ENCODE measurements at regions not wholly inside any gene's neighbourhood (a gene's known extent, or its start where the extent isn't known, plus 50 kb on each side); places are given as distances from the start of the nearest gene placed in this dataset.

DNA sequence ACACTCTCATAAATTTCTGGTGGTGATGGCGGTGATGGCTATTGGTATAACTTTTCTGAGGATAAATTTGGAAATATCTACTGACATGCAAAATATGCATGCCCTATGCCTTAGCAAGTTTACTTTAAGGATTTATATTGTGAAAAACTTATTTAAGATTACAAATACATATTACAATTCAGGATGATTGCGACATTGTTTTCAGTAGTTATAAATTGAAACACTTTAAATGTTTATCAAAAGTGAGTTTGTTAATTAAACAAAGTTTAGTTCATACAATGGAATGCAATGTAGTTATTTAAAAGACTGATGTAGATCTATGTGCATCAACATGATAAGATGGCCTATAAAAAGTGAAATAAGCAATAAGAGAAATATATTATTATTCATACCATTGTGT is 331.3 kb upstream of the NR5A2 start:
- Histone ChIP-seq H3K27ac (ENCODE audit: low read length) (no peak overlapping the region), H3K36me3 (ENCODE audit: insufficient read depth, low read length) (no peaks in the 10 kb centered on the region), H3K9me2 (ENCODE audit: insufficient read depth, low read length) (no peaks in the 10 kb centered on the region), H3K9me3 (ENCODE audit: low read length) (no peaks in the 10 kb centered on the region), H3F3A (ENCODE audit: insufficient read depth, low read length, poor library complexity, severe bottlenecking) (no peaks in the 10 kb centered on the region), H3K4me3 (ENCODE audit: low read length) (no peak overlapping the region), H4K20me1 (ENCODE audit: insufficient read depth) (no peaks in the 10 kb centered on the region), H3K4me2 (ENCODE audit: low read length) (no peak overlapping the region), H3K27me3 (ENCODE audit: insufficient read depth, low read depth, low read length) (no peaks in the 10 kb centered on the region), H3K9ac (ENCODE audit: low read length) (no peak overlapping the region), H2AFZ (ENCODE audit: low read depth, low read length) (no peak overlapping the region), H3K79me2 (replicated peaks; ENCODE audit: insufficient read depth, low read length) (no peaks in the 10 kb centered on the region)
- TF ChIP-seq EZH2 (IDR thresholded peaks at IDR 0.05; ENCODE audit: borderline replicate concordance, insufficient read depth, low read length, poor library complexity, severe bottlenecking) (no peak), RAD21 (conservative IDR thresholded peaks at IDR 0.05) (no peak), TAF1 (IDR thresholded peaks at IDR 0.05; ENCODE audit: low read depth) (no peak), SMC3 (conservative IDR thresholded peaks at IDR 0.05; ENCODE audit: poor library complexity) (no peak), POLR2AphosphoS5 (IDR thresholded peaks at IDR 0.05) (no peak), EP300 (conservative IDR thresholded peaks at IDR 0.05; ENCODE audit: poor library complexity, severe bottlenecking) (no peak), MXI1 (conservative IDR thresholded peaks at IDR 0.05; ENCODE audit: poor library complexity, severe bottlenecking) (no peak)
- TF ChIP-seq, protein P1, sequence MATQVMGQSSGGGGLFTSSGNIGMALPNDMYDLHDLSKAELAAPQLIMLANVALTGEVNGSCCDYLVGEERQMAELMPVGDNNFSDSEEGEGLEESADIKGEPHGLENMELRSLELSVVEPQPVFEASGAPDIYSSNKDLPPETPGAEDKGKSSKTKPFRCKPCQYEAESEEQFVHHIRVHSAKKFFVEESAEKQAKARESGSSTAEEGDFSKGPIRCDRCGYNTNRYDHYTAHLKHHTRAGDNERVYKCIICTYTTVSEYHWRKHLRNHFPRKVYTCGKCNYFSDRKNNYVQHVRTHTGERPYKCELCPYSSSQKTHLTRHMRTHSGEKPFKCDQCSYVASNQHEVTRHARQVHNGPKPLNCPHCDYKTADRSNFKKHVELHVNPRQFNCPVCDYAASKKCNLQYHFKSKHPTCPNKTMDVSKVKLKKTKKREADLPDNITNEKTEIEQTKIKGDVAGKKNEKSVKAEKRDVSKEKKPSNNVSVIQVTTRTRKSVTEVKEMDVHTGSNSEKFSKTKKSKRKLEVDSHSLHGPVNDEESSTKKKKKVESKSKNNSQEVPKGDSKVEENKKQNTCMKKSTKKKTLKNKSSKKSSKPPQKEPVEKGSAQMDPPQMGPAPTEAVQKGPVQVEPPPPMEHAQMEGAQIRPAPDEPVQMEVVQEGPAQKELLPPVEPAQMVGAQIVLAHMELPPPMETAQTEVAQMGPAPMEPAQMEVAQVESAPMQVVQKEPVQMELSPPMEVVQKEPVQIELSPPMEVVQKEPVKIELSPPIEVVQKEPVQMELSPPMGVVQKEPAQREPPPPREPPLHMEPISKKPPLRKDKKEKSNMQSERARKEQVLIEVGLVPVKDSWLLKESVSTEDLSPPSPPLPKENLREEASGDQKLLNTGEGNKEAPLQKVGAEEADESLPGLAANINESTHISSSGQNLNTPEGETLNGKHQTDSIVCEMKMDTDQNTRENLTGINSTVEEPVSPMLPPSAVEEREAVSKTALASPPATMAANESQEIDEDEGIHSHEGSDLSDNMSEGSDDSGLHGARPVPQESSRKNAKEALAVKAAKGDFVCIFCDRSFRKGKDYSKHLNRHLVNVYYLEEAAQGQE (IDR thresholded peaks at IDR 0.05; ENCODE audit: borderline replicate concordance), result no peak
- TF ChIP-seq, protein P2, sequence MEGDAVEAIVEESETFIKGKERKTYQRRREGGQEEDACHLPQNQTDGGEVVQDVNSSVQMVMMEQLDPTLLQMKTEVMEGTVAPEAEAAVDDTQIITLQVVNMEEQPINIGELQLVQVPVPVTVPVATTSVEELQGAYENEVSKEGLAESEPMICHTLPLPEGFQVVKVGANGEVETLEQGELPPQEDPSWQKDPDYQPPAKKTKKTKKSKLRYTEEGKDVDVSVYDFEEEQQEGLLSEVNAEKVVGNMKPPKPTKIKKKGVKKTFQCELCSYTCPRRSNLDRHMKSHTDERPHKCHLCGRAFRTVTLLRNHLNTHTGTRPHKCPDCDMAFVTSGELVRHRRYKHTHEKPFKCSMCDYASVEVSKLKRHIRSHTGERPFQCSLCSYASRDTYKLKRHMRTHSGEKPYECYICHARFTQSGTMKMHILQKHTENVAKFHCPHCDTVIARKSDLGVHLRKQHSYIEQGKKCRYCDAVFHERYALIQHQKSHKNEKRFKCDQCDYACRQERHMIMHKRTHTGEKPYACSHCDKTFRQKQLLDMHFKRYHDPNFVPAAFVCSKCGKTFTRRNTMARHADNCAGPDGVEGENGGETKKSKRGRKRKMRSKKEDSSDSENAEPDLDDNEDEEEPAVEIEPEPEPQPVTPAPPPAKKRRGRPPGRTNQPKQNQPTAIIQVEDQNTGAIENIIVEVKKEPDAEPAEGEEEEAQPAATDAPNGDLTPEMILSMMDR (IDR thresholded peaks at IDR 0.05; ENCODE audit: poor library complexity, severe bottlenecking), result no peak

DNA sequence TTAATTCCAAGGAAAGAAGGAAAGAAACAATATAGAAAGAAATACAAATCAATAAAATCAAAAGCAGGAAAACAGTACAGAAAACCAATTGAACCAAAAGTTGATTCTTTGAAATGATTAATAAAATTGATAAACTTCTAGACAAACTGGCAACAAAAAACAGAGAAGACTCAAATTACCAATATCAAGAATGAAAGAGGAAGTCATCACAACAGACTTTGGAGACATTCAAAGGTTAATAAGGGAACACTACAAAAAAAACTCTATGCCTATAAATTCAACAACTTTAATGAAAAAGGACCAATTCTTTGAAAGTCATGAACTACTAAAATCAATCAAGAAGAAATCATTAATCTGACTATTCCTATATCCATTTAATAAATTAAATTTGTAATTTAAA is 329.3 kb upstream of the NR5A2 start:
- H3K36me3 ChIP-seq (ENCODE audit: insufficient read depth, low read length), result no peaks in the 10 kb centered on the region
- TF ChIP-seq, protein P1 (IDR thresholded peaks at IDR 0.05; ENCODE audit: borderline replicate concordance), result no peak
- TF ChIP-seq RAD21 (conservative IDR thresholded peaks at IDR 0.05) (no peak), TAF1 (IDR thresholded peaks at IDR 0.05; ENCODE audit: low read depth) (no peak), EP300 (conservative IDR thresholded peaks at IDR 0.05; ENCODE audit: poor library complexity, severe bottlenecking) (no peak), POLR2AphosphoS5 (IDR thresholded peaks at IDR 0.05) (no peak)
- no peak overlapping the region for H3K27ac ChIP-seq (ENCODE audit: low read length)
- H3K27me3 ChIP-seq (ENCODE audit: insufficient read depth, low read depth, low read length), result no peaks in the 10 kb centered on the region
- no peak overlapping the region for H3K4me3 ChIP-seq (ENCODE audit: low read length)
- no peaks in the 10 kb centered on the region for H3K9me2 ChIP-seq (ENCODE audit: insufficient read depth, low read length)
- no peak overlapping the region for H2AFZ ChIP-seq (ENCODE audit: low read depth, low read length)
- H3K4me2 ChIP-seq (ENCODE audit: low read length), result no peak overlapping the region
- H3K9ac ChIP-seq (ENCODE audit: low read length), result no peak overlapping the region
- H3K79me2 ChIP-seq (replicated peaks; ENCODE audit: insufficient read depth, low read length), result no peaks in the 10 kb centered on the region
- H4K20me1 ChIP-seq (ENCODE audit: insufficient read depth), result no peaks in the 10 kb centered on the region
- no peaks in the 10 kb centered on the region for H3K9me3 ChIP-seq (ENCODE audit: low read length)
- no peaks in the 10 kb centered on the region for H3F3A ChIP-seq (ENCODE audit: insufficient read depth, low read length, poor library complexity, severe bottlenecking)

Data from neural cell (in vitro differentiated cells).